ENCODE measurements at regions not wholly inside any gene's neighbourhood (a gene's known extent, or its start where the extent isn't known, plus 50 kb on each side); places are given as distances from the start of the nearest gene placed in this dataset.

DNA sequence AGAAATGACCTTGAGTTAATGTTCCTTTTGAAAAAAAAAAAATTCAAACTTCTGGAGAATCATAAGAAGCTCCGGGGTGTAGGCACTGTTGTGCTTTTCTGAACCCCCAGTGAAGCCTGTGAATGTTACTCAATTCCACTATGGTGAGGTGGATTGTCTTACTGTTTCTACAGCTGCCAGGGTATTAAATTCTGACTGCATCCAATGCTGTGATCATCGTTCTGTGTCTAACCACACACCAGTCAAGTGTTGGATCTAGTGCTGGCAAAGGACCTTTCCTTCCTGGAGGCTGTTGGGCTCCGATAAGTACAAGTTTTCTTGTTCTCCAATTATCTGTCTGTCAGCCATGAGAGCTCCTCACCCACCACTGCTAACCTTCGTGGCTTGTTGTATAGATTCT lies 162.0 kb upstream of the EPHA7 start:
- H3K4me3 ChIP-seq: no peak overlapping the region
- no peaks in the 10 kb centered on the region for H3K36me3 ChIP-seq
- H3K27me3 ChIP-seq: no peaks in the 10 kb centered on the region
- no peaks in the 10 kb centered on the region for H3K9me3 ChIP-seq
- H3K4me1 ChIP-seq: no peaks in the 10 kb centered on the region
- no peak overlapping the region for H3K27ac ChIP-seq
- no peak for DNase-seq (ENCODE audit: low spot score in 2 of 2)
- 80 to 84% methylated on average over 4 of the region's 4 CpGs for WGBS, 2 donors
- TF ChIP-seq, protein P1, sequence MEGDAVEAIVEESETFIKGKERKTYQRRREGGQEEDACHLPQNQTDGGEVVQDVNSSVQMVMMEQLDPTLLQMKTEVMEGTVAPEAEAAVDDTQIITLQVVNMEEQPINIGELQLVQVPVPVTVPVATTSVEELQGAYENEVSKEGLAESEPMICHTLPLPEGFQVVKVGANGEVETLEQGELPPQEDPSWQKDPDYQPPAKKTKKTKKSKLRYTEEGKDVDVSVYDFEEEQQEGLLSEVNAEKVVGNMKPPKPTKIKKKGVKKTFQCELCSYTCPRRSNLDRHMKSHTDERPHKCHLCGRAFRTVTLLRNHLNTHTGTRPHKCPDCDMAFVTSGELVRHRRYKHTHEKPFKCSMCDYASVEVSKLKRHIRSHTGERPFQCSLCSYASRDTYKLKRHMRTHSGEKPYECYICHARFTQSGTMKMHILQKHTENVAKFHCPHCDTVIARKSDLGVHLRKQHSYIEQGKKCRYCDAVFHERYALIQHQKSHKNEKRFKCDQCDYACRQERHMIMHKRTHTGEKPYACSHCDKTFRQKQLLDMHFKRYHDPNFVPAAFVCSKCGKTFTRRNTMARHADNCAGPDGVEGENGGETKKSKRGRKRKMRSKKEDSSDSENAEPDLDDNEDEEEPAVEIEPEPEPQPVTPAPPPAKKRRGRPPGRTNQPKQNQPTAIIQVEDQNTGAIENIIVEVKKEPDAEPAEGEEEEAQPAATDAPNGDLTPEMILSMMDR (IDR thresholded peaks at IDR 0.05): no peak
- TF ChIP-seq EP300 (IDR thresholded peaks at IDR 0.05) (no peak), POLR2A (IDR thresholded peaks at IDR 0.05) (no peak)

DNA sequence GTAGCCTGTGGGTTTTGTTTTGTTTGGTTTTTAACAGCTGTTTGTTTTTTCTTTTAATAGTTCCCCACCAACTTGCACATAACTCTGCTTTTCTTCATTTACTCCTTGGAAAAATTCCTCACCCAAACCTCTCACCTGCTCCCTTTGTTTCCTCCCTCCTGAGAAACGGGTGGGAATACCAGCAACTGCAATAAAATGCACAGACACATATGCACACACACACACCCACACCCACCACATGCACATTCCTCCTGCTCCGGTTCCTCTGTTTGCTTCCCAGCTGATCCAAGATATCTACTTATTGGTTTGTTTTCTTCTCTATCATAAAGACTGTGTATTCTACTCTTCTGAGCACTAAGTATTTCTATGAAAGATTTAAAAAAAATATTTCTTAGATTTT lies 161.1 kb upstream of the EPHA7 start:
- no peak for DNase-seq (ENCODE audit: low spot score in 2 of 2)
- Histone ChIP-seq H3K4me1 (peaks cover 0 to 5% (median 0%) of the 10 kb centered on the region in 4 donors), H3K9me3 (no peaks in the 10 kb centered on the region), H3K27ac (no peak overlapping the region), H3K4me3 (no peak overlapping the region), H3K36me3 (no peaks in the 10 kb centered on the region), H3K27me3 (no peaks in the 10 kb centered on the region)
- WGBS, 2 donors: 27 to 29% methylated on average over 2 of the region's 2 CpGs
- TF ChIP-seq POLR2A (IDR thresholded peaks at IDR 0.05): no peak
- no peak for TF ChIP-seq EP300 (IDR thresholded peaks at IDR 0.05)
- TF ChIP-seq, protein P1 (IDR thresholded peaks at IDR 0.05): no peak

DNA sequence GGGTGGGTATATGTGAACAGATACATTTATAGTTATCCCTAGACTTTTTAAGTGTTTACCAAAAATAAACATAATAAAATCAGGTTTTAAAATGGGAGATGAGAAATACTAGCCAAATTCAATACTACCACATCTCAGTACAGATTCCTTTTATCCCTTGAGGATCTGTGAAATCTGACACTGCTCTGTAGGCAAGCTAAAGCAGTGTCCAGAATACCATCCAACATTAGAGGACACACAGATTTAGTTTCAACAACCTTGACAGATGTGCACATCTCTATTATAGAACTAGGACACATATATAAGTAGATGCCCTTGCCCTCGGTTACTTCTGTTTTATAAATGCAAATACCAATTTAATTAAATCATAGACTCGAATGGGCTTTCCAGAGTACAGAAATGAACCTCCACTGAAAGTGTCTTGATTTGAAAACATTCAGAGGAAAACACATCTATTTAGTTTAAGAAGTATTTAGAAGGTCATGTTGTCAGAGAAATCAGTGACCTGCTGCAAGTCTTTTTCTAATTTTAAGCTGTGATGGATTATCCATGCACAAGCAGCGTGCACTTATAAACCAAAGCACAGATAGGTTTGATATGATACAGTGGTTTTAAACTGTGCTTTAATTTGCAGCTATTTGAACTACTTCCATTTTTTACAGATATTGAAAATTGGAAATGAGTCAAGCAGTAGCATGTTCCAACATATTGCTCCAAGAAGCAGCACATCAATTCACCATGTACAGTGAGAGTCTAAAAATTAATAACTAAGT lies 156.3 kb upstream of the EPHA7 start:
- TF ChIP-seq, protein P1 (IDR thresholded peaks at IDR 0.05): no peak
- TF ChIP-seq POLR2A (IDR thresholded peaks at IDR 0.05): no peak
- TF ChIP-seq EP300 (IDR thresholded peaks at IDR 0.05): no peak
- H3K27ac ChIP-seq: no peak overlapping the region
- H3K4me1 ChIP-seq: peaks cover 0 to 5% (median 0%) of the 10 kb centered on the region in 4 donors
- 45 to 52% methylated on average over 3 of the region's 3 CpGs for WGBS, 2 donors
- no peaks in the 10 kb centered on the region for H3K9me3 ChIP-seq
- DNase-seq (ENCODE audit: low spot score in 2 of 2): no peak
- H3K36me3 ChIP-seq: no peaks in the 10 kb centered on the region
- no peak overlapping the region for H3K4me3 ChIP-seq
- no peaks in the 10 kb centered on the region for H3K27me3 ChIP-seq

DNA sequence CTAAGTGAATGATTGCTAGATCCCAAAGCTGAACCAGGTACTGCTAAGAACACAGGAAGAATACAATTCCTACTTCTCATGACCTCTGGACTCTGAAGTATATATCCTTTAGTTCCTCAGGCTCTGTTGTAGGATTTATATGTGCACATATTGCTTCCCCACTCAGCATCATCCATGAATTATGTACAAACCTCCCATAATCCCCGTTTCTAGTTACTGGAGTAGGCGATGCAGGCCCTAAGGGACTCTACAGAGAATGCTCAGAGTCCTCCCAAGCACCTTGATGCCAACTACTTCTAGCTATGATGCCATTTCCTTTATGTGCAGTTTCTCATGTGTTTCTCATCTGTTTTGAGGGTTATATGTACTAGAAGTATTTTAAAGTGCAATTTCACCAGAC lies 154.9 kb upstream of the EPHA7 start:
- Histone ChIP-seq H3K9me3 (no peaks in the 10 kb centered on the region), H3K36me3 (no peaks in the 10 kb centered on the region), H3K27me3 (no peaks in the 10 kb centered on the region), H3K27ac (no peak overlapping the region), H3K4me3 (no peak overlapping the region), H3K4me1 (peaks cover 0 to 5% (median 0%) of the 10 kb centered on the region in 4 donors)
- 89 to 94% methylated on average over 2 of the region's 2 CpGs for WGBS, 2 donors
- no peak for DNase-seq (ENCODE audit: low spot score in 2 of 2)
- TF ChIP-seq, protein P1 (IDR thresholded peaks at IDR 0.05): no peak
- no peak for TF ChIP-seq EP300 (IDR thresholded peaks at IDR 0.05)
- no peak for TF ChIP-seq POLR2A (IDR thresholded peaks at IDR 0.05)

DNA sequence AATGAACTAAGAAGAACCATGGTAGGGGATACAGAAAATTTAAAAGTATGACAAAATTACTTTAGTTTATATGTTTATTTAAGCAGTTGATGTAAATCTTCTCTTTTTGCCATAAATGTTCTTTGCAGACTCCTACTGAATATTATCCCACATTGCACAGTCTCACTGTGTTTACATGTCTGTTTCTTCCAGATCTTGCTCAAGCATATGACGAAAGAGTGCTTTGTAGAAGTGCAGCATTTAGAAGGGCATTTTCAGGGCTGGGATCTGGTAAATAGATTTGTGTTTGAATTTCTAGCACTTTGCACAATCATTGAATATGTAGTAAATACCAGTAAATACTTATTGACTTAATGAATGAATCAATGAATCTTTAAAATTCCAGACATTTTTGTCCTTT lies 152.0 kb upstream of the EPHA7 start:
- no peak for TF ChIP-seq EP300 (IDR thresholded peaks at IDR 0.05)
- no peak for TF ChIP-seq POLR2A (IDR thresholded peaks at IDR 0.05)
- TF ChIP-seq, protein P1 (IDR thresholded peaks at IDR 0.05): no peak
- Histone ChIP-seq H3K4me3 (no peak overlapping the region), H3K36me3 (no peaks in the 10 kb centered on the region), H3K27me3 (no peaks in the 10 kb centered on the region), H3K9me3 (no peaks in the 10 kb centered on the region), H3K4me1 (peaks cover 0 to 5% (median 0%) of the 10 kb centered on the region in 4 donors), H3K27ac (no peak overlapping the region)
- WGBS, 2 donors: 51 to 58% methylated on average over 1 of the region's 1 CpG
- no peak for DNase-seq (ENCODE audit: low spot score in 2 of 2)

Measured in tibial nerve (tissue), 4 donors.